GM23338 (cell line): ENCODE measurements at regions not wholly inside any gene's neighbourhood (a gene's known extent, or its start where the extent isn't known, plus 50 kb on each side); places are given as distances from the start of the nearest gene placed in this dataset.

Experiments used
- ATAC-seq: fragments of 200-7000 bp; cut with Tn5 transposase; 3 replicates; pipeline ENCODE4 v1.9.1; 2020
- DNase-seq: peaks from one replicate; pipeline ENCODE4 v3.0.0-alpha.2; 2015; ENCODE audit warnings: low spot score
- H2AFZ ChIP-seq: fragments of 200-600 bp; sonication (generic); 2 replicates; pipeline ENCODE4 v1.8.0; 2016; ENCODE audit warnings: antibody characterized with exemption, mild to moderate bottlenecking, moderate library complexity
- H3F3A ChIP-seq: fragments of 200-600 bp; sonication (generic); replicated peaks from 2 replicates; pipeline ENCODE4 v1.8.0; 2017; ENCODE audit warnings: antibody characterized with exemption, mixed run types, low read depth
- H3K27ac ChIP-seq: fragments of 200-600 bp; sonication (generic); 2 replicates; pipeline ENCODE4 v1.6.1; 2016; ENCODE audit warnings: low read depth
- H3K27me3 ChIP-seq: fragments of 200-600 bp; sonication (generic); 2 replicates; pipeline ENCODE4 v1.8.0; 2016; ENCODE audit warnings: mild to moderate bottlenecking, mixed run types, moderate library complexity; ENCODE audit not compliant: insufficient read depth
- H3K36me3 ChIP-seq: fragments of 200-600 bp; sonication (generic); 2 replicates; pipeline ENCODE4 v1.8.0; 2016; ENCODE audit warnings: mild to moderate bottlenecking; ENCODE audit not compliant: insufficient read depth
- H3K4me1 ChIP-seq: fragments of 200-600 bp; sonication (generic); 2 replicates; pipeline ENCODE4 v1.8.0; 2016; ENCODE audit warnings: mild to moderate bottlenecking, moderate library complexity; ENCODE audit not compliant: insufficient read depth
- H3K4me2 ChIP-seq: fragments of 200-600 bp; sonication (generic); 2 replicates; pipeline ENCODE4 v1.7.1; 2017; ENCODE audit warnings: mixed run types
- H3K4me3 ChIP-seq: fragments of 200-600 bp; sonication (generic); 2 replicates; pipeline ENCODE4 v1.6.1; 2016; ENCODE audit warnings: mixed run types
- H3K79me2 ChIP-seq: fragments of 200-600 bp; sonication (generic); replicated peaks from 2 replicates; pipeline ENCODE4 v1.8.0; 2017; ENCODE audit warnings: mild to moderate bottlenecking; ENCODE audit not compliant: insufficient read depth
- H3K9me2 ChIP-seq: fragments of 200-600 bp; sonication (generic); 2 replicates; pipeline ENCODE4 v1.8.0; 2017; ENCODE audit not compliant: insufficient read depth
- H4K20me1 ChIP-seq: fragments of 200-600 bp; sonication (generic); replicated peaks from 2 replicates; pipeline ENCODE4 v1.8.0; 2017; ENCODE audit warnings: mild to moderate bottlenecking; ENCODE audit not compliant: insufficient read depth
- H3K27ac Mint-ChIP-seq: 2 replicates; pipeline ENCODE4 v1.8.0; 2020; ENCODE audit warnings: inconsistent platforms, mild to moderate bottlenecking, moderate library complexity, mixed read lengths
- H3K27me3 Mint-ChIP-seq: 3 replicates; pipeline ENCODE4 v1.8.0; 2022; ENCODE audit warnings: low read depth, mild to moderate bottlenecking, moderate library complexity, mixed read lengths, inconsistent platforms; ENCODE audit not compliant: insufficient read depth, poor library complexity
- H3K36me3 Mint-ChIP-seq: 3 replicates; pipeline ENCODE4 v1.8.0; 2021; ENCODE audit warnings: low read depth, mild to moderate bottlenecking, inconsistent platforms, moderate library complexity, mixed read lengths
- H3K4me1 Mint-ChIP-seq: 3 replicates; pipeline ENCODE4 v1.8.0; 2020; ENCODE audit warnings: mild to moderate bottlenecking, inconsistent platforms, mixed read lengths
- H3K4me3 Mint-ChIP-seq: 3 replicates; pipeline ENCODE4 v1.8.0; 2021; ENCODE audit warnings: moderate library complexity, mild to moderate bottlenecking, inconsistent platforms, mixed read lengths
- H3K9me3 Mint-ChIP-seq: 3 replicates; pipeline ENCODE4 v1.8.0; 2020; ENCODE audit warnings: moderate library complexity, mild to moderate bottlenecking, inconsistent platforms, mixed read lengths
- CREB1 ChIP-seq: fragments of 250-450 bp; sonication (Bioruptor Pico); IDR thresholded peaks from 2 replicates; pipeline ENCODE4 v1.5.0; 2020; ENCODE audit warnings: low read depth, mild to moderate bottlenecking, moderate library complexity
- JUNB ChIP-seq: IDR thresholded peaks from one replicate; pipeline ENCODE4 v1.6.1; 2016; ENCODE audit warnings: antibody characterized with exemption; ENCODE audit not compliant: unreplicated experiment
- POLR2AphosphoS5 ChIP-seq: IDR thresholded peaks from 2 replicates; pipeline ENCODE4 v1.6.1; 2016; ENCODE audit warnings: antibody characterized with exemption, low read depth
- STAT1 ChIP-seq: IDR thresholded peaks from one replicate; pipeline ENCODE4 v1.6.1; 2016; ENCODE audit warnings: antibody characterized with exemption; ENCODE audit not compliant: unreplicated experiment
- ZNF331 ChIP-seq: fragments of 250-450 bp; sonication (Bioruptor Pico); IDR thresholded peaks from 2 replicates; pipeline ENCODE4 v1.5.0; 2020; ENCODE audit warnings: low read depth, mild to moderate bottlenecking, moderate library complexity
- TF ChIP-seq, protein P1 (sequence below): IDR thresholded peaks from 2 replicates; pipeline ENCODE4 v1.6.1; 2016; ENCODE audit warnings: antibody characterized with exemption
- TF ChIP-seq, protein P2 (sequence below): fragments of 250-450 bp; sonication (Bioruptor Pico); IDR thresholded peaks from 2 replicates; pipeline ENCODE4 v1.5.0; 2020; ENCODE audit warnings: mild to moderate bottlenecking, moderate library complexity

DNA sequence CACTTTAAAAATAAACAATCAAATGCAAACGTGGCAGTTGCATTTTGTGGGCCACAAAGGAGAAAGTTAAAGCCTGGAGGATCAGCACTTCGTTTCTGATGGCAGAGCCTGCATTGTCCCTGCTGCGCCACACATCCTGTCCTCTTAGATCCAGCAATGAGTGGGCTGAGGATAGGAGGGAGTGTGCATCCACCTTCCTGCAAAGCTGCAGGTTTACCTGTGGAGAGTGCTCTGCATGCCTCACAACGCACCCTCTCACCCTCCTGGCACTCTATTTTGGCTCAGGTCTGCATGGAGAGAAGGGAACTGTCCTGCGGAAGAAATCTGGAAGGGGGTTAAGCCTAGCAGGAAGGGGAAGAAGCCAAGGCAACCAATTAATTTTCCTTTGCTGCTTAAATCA, 212.2 kb upstream of the SLC24A2 start:
- Histone ChIP-seq H3K79me2 (no peaks in the 10 kb centered on the region), H3F3A (no peaks in the 10 kb centered on the region), H3K27me3 (no peaks in the 10 kb centered on the region), H3K4me2 (no peak overlapping the region), H3K4me3 (no peak overlapping the region), H4K20me1 (no peaks in the 10 kb centered on the region), H3K36me3 (no peaks in the 10 kb centered on the region), H2AFZ (peak overlapping the region; percentile 82), H3K27ac (no peak overlapping the region), H3K9me2 (no peaks in the 10 kb centered on the region), H3K4me1 (no peaks in the 10 kb centered on the region)
- peaks cover 5% of the 10 kb centered on the region; the same call in 2 of the 3 replicates for H3K4me1 Mint-ChIP-seq
- H3K36me3 Mint-ChIP-seq, result no peaks in the 10 kb centered on the region
- no peak overlapping the region for H3K27ac Mint-ChIP-seq
- no peak for TF ChIP-seq CREB1 (CRISPR knock-in tag)
- TF ChIP-seq, protein P1, sequence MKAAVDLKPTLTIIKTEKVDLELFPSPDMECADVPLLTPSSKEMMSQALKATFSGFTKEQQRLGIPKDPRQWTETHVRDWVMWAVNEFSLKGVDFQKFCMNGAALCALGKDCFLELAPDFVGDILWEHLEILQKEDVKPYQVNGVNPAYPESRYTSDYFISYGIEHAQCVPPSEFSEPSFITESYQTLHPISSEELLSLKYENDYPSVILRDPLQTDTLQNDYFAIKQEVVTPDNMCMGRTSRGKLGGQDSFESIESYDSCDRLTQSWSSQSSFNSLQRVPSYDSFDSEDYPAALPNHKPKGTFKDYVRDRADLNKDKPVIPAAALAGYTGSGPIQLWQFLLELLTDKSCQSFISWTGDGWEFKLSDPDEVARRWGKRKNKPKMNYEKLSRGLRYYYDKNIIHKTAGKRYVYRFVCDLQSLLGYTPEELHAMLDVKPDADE, result no peak
- no peak for TF ChIP-seq ZNF331 (CRISPR knock-in tag)
- TF ChIP-seq, protein P2, sequence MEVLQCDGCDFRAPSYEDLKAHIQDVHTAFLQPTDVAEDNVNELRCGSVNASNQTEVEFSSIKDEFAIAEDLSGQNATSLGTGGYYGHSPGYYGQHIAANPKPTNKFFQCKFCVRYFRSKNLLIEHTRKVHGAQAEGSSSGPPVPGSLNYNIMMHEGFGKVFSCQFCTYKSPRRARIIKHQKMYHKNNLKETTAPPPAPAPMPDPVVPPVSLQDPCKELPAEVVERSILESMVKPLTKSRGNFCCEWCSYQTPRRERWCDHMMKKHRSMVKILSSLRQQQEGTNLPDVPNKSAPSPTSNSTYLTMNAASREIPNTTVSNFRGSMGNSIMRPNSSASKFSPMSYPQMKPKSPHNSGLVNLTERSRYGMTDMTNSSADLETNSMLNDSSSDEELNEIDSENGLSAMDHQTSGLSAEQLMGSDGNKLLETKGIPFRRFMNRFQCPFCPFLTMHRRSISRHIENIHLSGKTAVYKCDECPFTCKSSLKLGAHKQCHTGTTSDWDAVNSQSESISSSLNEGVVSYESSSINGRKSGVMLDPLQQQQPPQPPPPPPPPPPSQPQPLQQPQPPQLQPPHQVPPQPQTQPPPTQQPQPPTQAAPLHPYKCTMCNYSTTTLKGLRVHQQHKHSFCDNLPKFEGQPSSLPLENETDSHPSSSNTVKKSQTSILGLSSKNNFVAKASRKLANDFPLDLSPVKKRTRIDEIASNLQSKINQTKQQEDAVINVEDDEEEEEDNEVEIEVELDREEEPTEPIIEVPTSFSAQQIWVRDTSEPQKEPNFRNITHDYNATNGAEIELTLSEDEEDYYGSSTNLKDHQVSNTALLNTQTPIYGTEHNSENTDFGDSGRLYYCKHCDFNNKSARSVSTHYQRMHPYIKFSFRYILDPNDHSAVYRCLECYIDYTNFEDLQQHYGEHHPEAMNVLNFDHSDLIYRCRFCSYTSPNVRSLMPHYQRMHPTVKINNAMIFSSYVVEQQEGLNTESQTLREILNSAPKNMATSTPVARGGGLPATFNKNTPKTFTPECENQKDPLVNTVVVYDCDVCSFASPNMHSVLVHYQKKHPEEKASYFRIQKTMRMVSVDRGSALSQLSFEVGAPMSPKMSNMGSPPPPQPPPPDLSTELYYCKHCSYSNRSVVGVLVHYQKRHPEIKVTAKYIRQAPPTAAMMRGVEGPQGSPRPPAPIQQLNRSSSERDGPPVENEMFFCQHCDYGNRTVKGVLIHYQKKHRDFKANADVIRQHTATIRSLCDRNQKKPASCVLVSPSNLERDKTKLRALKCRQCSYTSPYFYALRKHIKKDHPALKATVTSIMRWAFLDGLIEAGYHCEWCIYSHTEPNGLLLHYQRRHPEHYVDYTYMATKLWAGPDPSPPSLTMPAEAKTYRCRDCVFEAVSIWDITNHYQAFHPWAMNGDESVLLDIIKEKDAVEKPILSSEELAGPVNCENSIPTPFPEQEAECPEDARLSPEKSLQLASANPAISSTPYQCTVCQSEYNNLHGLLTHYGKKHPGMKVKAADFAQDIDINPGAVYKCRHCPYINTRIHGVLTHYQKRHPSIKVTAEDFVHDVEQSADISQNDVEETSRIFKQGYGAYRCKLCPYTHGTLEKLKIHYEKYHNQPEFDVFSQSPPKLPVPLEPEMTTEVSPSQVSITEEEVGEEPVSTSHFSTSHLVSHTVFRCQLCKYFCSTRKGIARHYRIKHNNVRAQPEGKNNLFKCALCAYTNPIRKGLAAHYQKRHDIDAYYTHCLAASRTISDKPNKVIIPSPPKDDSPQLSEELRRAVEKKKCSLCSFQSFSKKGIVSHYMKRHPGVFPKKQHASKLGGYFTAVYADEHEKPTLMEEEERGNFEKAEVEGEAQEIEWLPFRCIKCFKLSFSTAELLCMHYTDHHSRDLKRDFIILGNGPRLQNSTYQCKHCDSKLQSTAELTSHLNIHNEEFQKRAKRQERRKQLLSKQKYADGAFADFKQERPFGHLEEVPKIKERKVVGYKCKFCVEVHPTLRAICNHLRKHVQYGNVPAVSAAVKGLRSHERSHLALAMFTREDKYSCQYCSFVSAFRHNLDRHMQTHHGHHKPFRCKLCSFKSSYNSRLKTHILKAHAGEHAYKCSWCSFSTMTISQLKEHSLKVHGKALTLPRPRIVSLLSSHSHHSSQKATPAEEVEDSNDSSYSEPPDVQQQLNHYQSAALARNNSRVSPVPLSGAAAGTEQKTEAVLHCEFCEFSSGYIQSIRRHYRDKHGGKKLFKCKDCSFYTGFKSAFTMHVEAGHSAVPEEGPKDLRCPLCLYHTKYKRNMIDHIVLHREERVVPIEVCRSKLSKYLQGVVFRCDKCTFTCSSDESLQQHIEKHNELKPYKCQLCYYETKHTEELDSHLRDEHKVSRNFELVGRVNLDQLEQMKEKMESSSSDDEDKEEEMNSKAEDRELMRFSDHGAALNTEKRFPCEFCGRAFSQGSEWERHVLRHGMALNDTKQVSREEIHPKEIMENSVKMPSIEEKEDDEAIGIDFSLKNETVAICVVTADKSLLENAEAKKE, result no peak
- no peak for TF ChIP-seq STAT1
- TF ChIP-seq POLR2AphosphoS5, result no peak
- TF ChIP-seq JUNB, result no peak
- H3K27me3 Mint-ChIP-seq, result no peaks in the 10 kb centered on the region
- H3K9me3 Mint-ChIP-seq, result no peaks in the 10 kb centered on the region
- no peak overlapping the region for H3K4me3 Mint-ChIP-seq
- DNase-seq (peak; percentile 21), ATAC-seq (peak; percentile 73)
